OCI-LY1 (cell line): ENCODE measurements at regions not wholly inside any gene's neighbourhood (a gene's known extent, or its start where the extent isn't known, plus 50 kb on each side); places are given as distances from the start of the nearest gene placed in this dataset.

Experiments used
- CTCF ChIP-seq: fragments of 200-600 bp; sonication (generic), shearing (Covaris generic); IDR thresholded peaks from 2 replicates; pipeline ENCODE4 v1.5.1; 2017; ENCODE audit warnings: mild to moderate bottlenecking, antibody characterized with exemption, low read length, moderate library complexity, mixed read lengths
- EZH2 ChIP-seq: fragments of 200-600 bp; sonication (generic), shearing (Covaris generic); IDR thresholded peaks from 2 replicates; pipeline ENCODE4 v1.8.0; 2017; ENCODE audit warnings: borderline replicate concordance, mixed run types, mild to moderate bottlenecking, antibody characterized with exemption, low read length, moderate library complexity, mixed read lengths

GRCh38 chr7:12800486-12800885 lies 113.1 kb downstream of the ARL4A start:
- TF ChIP-seq EZH2 (no peak), CTCF (no peak)
